HG03095 (cell line): ENCODE measurements at regions not wholly inside any gene's neighbourhood (a gene's known extent, or its start where the extent isn't known, plus 50 kb on each side); places are given as distances from the start of the nearest gene placed in this dataset.
"Not testable (repeated sequence)": the region's sequence is repeated elsewhere in the genome, so short reads cannot be mapped to it uniquely, and the experiment has no call there.

Experiments used
- ATAC-seq: cut with Tn5 transposase; IDR thresholded peaks from one replicate; pipeline ENCODE4 v1.9.1; 2021; ENCODE audit warnings: moderate library complexity; ENCODE audit not compliant: unreplicated experiment

- ATAC-seq: no peak
Observed at GRCh38 chr6:3919849-3920248, 70.7 kb downstream of the FAM50B start.

DNA sequence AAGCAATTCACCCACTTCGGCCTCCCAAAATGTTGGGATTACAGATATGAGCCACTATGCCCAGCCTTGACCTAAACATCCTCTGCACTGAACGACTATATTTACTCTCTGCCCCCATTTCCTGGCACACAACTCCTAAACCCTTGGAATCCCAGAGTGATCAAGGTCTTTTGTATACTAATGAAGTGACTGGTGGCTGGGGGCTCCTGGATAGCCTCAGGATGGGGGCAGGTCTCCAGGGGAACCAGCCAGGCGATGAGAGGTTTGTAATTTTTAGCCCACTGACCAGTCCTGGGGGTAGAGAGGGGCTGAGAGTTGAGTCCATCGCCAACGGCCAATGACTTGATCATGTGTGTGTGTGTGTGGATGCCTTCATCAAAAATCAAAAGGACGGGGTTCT is 71.1 kb downstream of the FAM50B start:
- no peak for ATAC-seq

GRCh38 chr6:3921663-3922062 is 72.5 kb downstream of the FAM50B start:
- ATAC-seq: no peak

- not testable (repeated sequence) for ATAC-seq
Observed at GRCh38 chr6:3922619-3923018, 73.4 kb downstream of the FAM50B start.

DNA sequence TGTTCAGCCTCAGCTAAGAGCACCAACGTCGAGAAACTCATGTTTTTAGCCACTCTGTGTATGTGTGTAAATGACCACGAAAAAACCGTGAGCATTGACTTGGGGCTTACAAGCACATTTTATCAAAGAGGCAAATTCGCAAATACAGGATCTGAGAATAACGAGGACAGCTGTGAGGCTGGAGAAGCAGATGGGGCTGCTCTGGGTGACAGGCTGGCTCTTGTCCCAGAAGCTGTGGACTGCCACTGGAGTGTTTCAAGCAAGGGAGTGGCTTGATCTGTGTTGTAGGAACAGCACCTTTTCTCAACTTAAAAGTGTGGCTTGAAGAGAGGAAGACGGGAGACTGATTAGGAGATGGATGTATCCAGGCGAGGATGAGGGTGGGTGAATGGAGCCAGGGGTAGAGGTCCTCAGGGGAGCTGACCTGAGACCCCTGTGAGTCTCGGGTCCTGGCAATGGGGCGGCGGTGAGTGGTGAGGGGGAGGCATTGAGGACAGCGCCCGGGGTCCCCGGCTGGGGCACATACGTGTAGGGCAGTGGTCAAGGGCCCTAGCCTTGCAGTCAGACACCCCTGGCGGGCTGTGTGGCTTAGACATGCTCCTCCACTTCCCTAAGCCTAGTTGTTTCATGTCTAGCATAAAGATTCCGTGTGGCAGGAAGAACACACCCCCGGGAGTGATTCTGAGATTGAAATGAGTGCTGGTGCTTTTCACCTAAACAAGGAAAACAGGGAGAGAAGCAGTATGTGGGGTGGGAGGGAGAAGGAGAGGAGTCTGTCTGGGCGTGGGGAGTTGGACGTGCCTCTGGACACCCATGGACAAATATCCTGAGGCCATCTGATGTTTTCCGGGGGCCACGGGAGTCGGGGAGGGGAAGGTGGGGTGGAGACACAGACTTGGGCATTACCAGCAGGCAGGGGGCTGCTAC is 76.3 kb downstream of the FAM50B start:
- ATAC-seq: not testable (repeated sequence)

DNA sequence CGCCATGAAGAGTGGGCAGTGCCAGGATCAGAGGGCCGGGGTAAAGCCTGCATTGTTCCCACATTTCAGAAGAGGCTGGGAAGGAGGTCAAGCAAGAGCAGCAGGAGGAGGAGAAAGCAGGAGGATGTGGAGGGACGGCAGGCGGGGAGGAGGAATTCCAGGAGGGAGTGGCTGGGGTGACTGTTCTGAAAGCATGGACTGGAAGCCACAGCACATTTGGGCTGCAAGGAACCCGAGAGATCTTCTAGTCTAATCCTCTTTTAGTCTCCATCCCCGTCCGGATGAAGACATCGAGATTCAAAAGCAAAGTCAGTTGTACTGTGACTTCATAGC is 76.9 kb downstream of the FAM50B start:
- ATAC-seq: no peak

- no peak for ATAC-seq
Observed at GRCh38 chr6:3928111-3928510, 78.9 kb downstream of the FAM50B start.

DNA sequence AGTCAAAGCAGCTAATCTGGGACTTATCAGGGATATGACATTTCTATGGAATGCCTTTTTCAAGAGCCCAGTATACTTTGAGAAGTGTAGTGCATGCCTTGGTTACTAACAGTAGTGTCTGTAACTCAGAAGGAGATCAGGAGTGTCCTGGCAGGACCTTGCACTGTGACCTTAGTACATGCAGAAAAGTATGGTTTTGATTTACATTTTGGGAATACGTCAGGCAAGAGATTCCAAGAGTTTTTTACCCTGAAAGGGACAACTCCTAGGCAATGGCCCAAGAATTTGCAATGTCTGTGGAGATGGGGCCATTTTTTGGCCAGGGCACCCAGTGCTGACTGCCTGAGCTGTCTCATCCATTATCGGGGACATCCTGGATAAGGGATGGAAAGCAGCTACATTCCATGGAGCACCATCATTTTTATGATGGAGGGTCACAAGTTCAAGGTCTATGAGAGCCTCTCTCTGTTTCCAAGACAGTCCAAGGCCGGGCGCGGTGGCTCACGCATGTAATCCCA is 80.2 kb downstream of the FAM50B start:
- no peak for ATAC-seq

DNA sequence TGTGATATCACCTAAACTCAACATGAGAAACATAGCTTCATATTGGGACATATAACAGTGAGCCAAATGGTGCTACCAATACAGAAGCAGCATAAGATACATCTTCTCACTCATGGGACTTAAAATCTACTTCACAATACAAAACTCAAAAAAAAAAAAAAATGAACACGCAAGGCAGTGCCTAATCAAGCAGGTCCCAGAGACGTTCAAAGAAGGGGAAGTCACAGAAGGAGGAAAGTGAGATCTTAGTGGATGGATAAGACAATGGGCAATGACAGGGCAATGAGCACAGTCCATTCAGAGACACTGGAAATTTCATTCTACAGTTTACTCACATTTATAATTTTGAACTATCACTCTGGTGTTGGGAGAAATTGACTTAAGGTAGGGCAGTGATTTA is 88.3 kb downstream of the FAM50B start:
- no peak for ATAC-seq

DNA sequence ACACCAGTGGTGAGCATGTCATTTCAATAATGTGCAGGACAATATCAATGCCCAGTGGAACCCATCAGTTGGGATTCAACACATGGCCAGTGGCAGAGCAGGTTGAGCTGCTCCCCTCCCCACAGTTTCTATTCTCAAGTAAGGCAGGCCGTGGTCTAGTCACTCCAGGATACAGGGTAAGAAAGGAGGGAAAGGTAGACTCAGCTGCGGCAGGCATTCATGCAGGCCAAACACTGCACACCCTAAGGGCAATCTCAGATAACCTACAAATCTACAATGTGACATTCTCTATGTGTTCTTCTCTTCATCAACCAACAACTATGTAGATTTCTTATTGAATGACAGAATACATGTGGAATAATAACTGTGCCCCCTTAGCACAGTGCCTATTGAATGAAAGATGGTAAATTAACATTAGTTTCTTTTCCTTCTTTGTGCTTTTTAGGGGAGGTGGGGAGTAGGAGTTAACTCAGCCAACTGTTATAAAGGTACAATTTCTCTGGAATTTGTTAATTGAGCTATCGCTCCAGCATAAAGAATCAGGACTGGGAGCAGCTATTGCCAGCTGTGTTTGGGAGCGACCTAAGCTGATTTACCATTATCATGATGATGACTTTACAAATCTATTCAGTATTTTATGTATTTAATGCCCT is 89.7 kb downstream of the FAM50B start:
- no peak for ATAC-seq

GRCh38 chr6:3939368-3939958 is 90.3 kb downstream of the FAM50B start:
- ATAC-seq: no peak

DNA sequence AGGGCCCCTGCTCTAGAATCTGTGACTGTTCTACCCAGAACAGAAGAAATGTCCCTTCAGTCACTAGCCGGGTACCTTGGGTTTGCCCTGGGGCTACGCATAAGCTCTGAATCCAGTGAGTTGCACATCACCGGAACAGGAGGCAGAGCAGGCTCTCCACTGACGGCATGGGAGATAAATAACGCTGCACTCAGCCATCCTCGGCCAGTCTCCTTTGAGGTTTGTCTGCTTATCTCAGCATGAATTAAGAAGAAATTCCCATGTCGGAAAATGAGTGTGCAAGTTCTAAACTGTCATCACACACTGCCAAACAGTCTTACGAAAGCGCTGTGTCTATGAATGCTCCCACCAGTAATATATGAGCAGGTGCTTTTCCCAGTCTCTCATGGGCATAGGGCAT is 90.8 kb downstream of the FAM50B start:
- no peak for ATAC-seq

- no peak for ATAC-seq
Observed at GRCh38 chr6:3940703-3941102, 91.5 kb downstream of the FAM50B start.

GRCh38 chr6:3943331-3943765 is 94.2 kb downstream of the FAM50B start:
- no peak for ATAC-seq

DNA sequence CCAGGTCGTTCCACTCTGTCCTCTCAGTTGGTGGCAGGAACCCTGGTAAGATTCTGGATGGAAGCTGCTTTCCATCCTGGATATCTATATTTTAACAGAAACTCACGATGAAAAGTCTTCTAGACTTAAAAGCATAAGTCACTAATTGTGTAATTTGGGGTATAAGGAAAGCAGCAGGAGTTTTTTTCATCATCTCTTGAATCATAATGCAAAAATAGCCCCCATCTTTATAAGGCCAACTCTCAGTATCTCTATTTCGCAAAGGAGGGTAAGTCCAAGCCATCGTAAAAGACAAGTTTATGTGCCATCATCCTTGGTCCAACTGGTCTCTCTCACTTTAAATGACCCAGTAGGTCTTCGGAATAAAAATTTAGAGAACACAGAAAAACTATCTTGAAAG is 95.1 kb downstream of the FAM50B start:
- ATAC-seq: no peak

DNA sequence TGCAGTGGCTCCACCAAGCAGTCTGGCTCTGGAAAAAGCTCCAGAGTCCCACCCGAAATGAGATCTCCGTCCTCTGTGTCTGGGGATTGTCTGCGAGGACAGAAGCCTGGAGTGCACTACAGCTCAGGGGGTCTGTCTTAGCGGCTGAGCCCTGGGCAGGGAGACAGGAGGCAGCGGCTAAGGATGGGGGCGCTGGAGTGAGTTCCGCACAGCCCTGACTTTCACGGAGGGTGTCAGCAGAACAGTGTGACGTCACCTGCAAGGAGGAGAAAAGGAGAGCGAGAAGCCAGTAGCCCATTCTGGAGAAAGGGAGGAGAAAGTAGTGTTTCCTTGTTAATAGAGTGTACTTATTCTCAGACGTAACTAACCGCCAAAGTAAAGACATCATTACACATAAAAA is 97.6 kb downstream of the FAM50B start:
- ATAC-seq: no peak

DNA sequence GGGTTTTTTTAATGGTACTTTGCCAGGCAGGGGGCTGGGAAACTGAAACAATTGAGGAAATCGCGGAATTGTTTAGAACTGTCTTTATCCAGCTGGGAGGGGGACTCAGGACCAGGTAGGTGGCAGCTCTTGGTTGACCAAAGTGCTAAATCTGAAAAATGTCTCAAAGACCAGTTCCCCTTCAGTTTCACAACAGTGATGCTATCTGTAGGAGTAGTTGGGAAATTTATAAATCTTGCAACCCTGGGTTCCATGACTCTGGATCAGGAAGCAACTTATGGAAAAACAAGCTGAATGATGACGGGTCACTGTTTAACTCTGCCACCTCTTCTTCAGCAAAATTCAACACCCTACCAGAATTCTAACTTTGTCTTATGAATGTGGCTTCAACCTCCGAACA is 99.7 kb downstream of the FAM50B start:
- ATAC-seq: no peak

- no peak for ATAC-seq
Observed at GRCh38 chr6:3949521-3949920, 100.3 kb downstream of the FAM50B start.

DNA sequence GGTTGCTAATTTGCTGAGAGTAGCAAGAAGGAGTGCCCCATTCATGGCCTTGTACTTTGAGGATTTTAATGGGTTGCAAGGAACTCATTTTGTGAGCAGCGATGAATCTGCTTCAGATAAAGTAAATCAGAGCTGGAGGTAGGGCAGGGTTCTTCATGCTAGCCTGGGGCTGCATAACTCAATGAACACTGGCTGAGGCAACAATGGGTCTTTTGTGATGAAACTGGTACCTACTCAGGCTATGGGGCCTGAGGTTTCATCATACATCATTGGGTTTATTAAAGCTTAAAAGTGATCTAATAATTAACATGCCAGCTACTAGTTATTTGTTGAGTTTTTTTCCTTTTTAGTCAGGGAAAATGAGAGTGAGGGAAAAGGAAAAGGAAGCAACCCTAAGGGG is 106.9 kb downstream of the FAM50B start:
- no peak for ATAC-seq

GRCh38 chr6:3957321-3957720 is 108.1 kb downstream of the FAM50B start:
- no peak for ATAC-seq

DNA sequence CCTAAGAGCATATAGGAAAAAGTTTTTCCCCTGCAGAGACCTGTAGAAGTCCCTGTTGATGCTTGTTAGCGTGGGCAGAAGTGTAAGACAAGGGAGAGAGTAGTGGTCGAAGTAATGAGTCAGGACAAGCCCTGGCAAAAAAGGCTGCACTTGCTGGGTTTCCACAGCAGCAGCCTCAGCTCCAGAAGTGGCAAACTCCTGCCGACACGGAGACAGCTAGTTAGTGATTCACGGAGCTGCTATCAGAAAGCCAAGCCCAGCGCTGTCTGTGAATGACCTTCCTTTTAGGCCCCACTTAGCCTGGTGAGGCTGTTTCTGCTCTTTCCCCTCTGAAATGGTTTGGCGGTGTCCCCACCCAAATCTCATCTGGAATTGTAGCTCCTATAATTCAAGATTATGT is 109.1 kb downstream of the FAM50B start:
- ATAC-seq: no peak

GRCh38 chr6:3959385-3959784 is 110.2 kb downstream of the FAM50B start:
- ATAC-seq: no peak
